Lower leg skin (tissue), 3 donors: ENCODE measurements at regions not wholly inside any gene's neighbourhood (a gene's known extent, or its start where the extent isn't known, plus 50 kb on each side); places are given as distances from the start of the nearest gene placed in this dataset.

Experiments used
- POLR2A ChIP-seq, 2 donors: fragments of 450-650 bp; IDR thresholded peaks; one replicate each; pipeline ENCODE4 v1.6.1; 2016 to 2017; ENCODE audit warnings: antibody characterized with exemption in 2 of 2, mild to moderate bottlenecking in 1 of 2, moderate library complexity in 1 of 2
- TF ChIP-seq, protein P1 (sequence below), 3 donors: fragments of 450-650 bp; IDR thresholded peaks; one replicate each; pipeline ENCODE4 v1.5.1; 2016; ENCODE audit warnings: antibody characterized with exemption in 3 of 3, mild to moderate bottlenecking in 3 of 3, moderate library complexity in 2 of 3

- TF ChIP-seq, protein P1, sequence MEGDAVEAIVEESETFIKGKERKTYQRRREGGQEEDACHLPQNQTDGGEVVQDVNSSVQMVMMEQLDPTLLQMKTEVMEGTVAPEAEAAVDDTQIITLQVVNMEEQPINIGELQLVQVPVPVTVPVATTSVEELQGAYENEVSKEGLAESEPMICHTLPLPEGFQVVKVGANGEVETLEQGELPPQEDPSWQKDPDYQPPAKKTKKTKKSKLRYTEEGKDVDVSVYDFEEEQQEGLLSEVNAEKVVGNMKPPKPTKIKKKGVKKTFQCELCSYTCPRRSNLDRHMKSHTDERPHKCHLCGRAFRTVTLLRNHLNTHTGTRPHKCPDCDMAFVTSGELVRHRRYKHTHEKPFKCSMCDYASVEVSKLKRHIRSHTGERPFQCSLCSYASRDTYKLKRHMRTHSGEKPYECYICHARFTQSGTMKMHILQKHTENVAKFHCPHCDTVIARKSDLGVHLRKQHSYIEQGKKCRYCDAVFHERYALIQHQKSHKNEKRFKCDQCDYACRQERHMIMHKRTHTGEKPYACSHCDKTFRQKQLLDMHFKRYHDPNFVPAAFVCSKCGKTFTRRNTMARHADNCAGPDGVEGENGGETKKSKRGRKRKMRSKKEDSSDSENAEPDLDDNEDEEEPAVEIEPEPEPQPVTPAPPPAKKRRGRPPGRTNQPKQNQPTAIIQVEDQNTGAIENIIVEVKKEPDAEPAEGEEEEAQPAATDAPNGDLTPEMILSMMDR (IDR thresholded peaks at IDR 0.05): no peak
- TF ChIP-seq POLR2A (IDR thresholded peaks at IDR 0.05): no peak
Observed at GRCh38 chr6:93964321-93964720, 545.0 kb upstream of the EPHA7 start.
